Astrocyte (in vitro differentiated cells and primary cell): ENCODE measurements at regions not wholly inside any gene's neighbourhood (a gene's known extent, or its start where the extent isn't known, plus 50 kb on each side); places are given as distances from the start of the nearest gene placed in this dataset.

Experiments used
- CTCF ChIP-seq: IDR thresholded peaks from 2 replicates; pipeline ENCODE4 v1.5.1; 2011; ENCODE audit warnings: low read depth, mild to moderate bottlenecking, inconsistent platforms, low read length, moderate library complexity; ENCODE audit not compliant: insufficient read depth
- EZH2 ChIP-seq: IDR thresholded peaks from 2 replicates; pipeline ENCODE4 v1.6.1; 2012; ENCODE audit warnings: mild to moderate bottlenecking, low read length, inconsistent platforms; ENCODE audit not compliant: insufficient read depth

GRCh38 chr13:89806594-89806993, 1540.9 kb upstream of the MIR17HG start:
- TF ChIP-seq CTCF (no peak), EZH2 (no peak)
